ENCODE measurements at regions not wholly inside any gene's neighbourhood (a gene's known extent, or its start where the extent isn't known, plus 50 kb on each side); places are given as distances from the start of the nearest gene placed in this dataset.

GRCh38 chr2:15760232-15760910 lies 168.7 kb downstream of the DDX1 start:
- Histone ChIP-seq H3K4me2 (no peak overlapping the region), H3K9me2 (ENCODE audit: insufficient read depth) (no peaks in the 10 kb centered on the region), H3K4me3 (no peak overlapping the region), H3K27me3 (ENCODE audit: insufficient read depth) (no peaks in the 10 kb centered on the region), H4K20me1 (replicated peaks; ENCODE audit: insufficient read depth) (no peaks in the 10 kb centered on the region), H3F3A (replicated peaks; ENCODE audit: low read depth) (no peaks in the 10 kb centered on the region), H2AFZ (peak overlapping the region; percentile 72; the same call in 1 of the 2 replicates), H3K79me2 (replicated peaks; ENCODE audit: insufficient read depth) (no peaks in the 10 kb centered on the region), H3K4me1 (ENCODE audit: insufficient read depth) (no peaks in the 10 kb centered on the region), H3K36me3 (ENCODE audit: insufficient read depth) (no peaks in the 10 kb centered on the region), H3K27ac (ENCODE audit: low read depth) (no peak overlapping the region)
- Mint-ChIP-seq H3K4me1 (peaks cover 5% of the 10 kb centered on the region; the same call in 2 of the 3 replicates), H3K27me3 (ENCODE audit: insufficient read depth, low read depth, poor library complexity) (no peaks in the 10 kb centered on the region), H3K4me3 (no peak overlapping the region), H3K9me3 (peaks cover under 1% of the 10 kb centered on the region; the same call in 2 of the 3 replicates), H3K27ac (no peak overlapping the region; the same call in 1 of the 2 replicates), H3K36me3 (ENCODE audit: low read depth) (peaks cover under 1% of the 10 kb centered on the region; the same call in 1 of the 3 replicates)
- ATAC-seq (no peak), DNase-seq (ENCODE audit: low spot score) (no peak)
- TF ChIP-seq REST (IDR thresholded peaks at IDR 0.05; ENCODE audit: unreplicated experiment) (no peak), CTCF (conservative IDR thresholded peaks at IDR 0.05; ENCODE audit: low read depth in 2 of 2) (no peak), JUNB (IDR thresholded peaks at IDR 0.05; ENCODE audit: unreplicated experiment) (no peak), CREB1 (CRISPR knock-in tag; IDR thresholded peaks at IDR 0.05; ENCODE audit: low read depth) (no peak), EZH2phosphoT487 (IDR thresholded peaks at IDR 0.05; ENCODE audit: unreplicated experiment) (no peak)

GRCh38 chr2:15761056-15761455 lies 169.4 kb downstream of the DDX1 start:
- no peak overlapping the region for H3K4me3 Mint-ChIP-seq
- no peaks in the 10 kb centered on the region for H3K27me3 ChIP-seq (ENCODE audit: insufficient read depth)
- H3K27me3 Mint-ChIP-seq (ENCODE audit: insufficient read depth, low read depth, poor library complexity), result no peaks in the 10 kb centered on the region
- no peaks in the 10 kb centered on the region; the same call in 2 of the 3 replicates for H3K36me3 Mint-ChIP-seq (ENCODE audit: low read depth)
- H3K9me3 Mint-ChIP-seq, result no peaks in the 10 kb centered on the region; the same call in 1 of the 3 replicates
- H3K4me2 ChIP-seq, result no peak overlapping the region
- no peak for DNase-seq (ENCODE audit: low spot score)
- no peak for ATAC-seq
- H3K9me2 ChIP-seq (ENCODE audit: insufficient read depth), result no peaks in the 10 kb centered on the region
- no peaks in the 10 kb centered on the region for H3K36me3 ChIP-seq (ENCODE audit: insufficient read depth)
- no peaks in the 10 kb centered on the region for H3K4me1 ChIP-seq (ENCODE audit: insufficient read depth)
- no peak overlapping the region for H3K4me3 ChIP-seq
- H3K79me2 ChIP-seq (replicated peaks; ENCODE audit: insufficient read depth), result no peaks in the 10 kb centered on the region
- peaks cover 5% of the 10 kb centered on the region; the same call in 2 of the 3 replicates for H3K4me1 Mint-ChIP-seq
- H3F3A ChIP-seq (replicated peaks; ENCODE audit: low read depth), result no peaks in the 10 kb centered on the region
- no peaks in the 10 kb centered on the region for H4K20me1 ChIP-seq (replicated peaks; ENCODE audit: insufficient read depth)
- H3K27ac Mint-ChIP-seq, result no peak overlapping the region
- no peak overlapping the region for H3K27ac ChIP-seq (ENCODE audit: low read depth)
- peak overlapping the region; percentile 72; the same call in 1 of the 2 replicates for H2AFZ ChIP-seq
- no peak for TF ChIP-seq CREB1 (CRISPR knock-in tag; IDR thresholded peaks at IDR 0.05; ENCODE audit: low read depth)
- TF ChIP-seq ETS1 (IDR thresholded peaks at IDR 0.05), result no peak
- TF ChIP-seq ZNF331 (CRISPR knock-in tag; IDR thresholded peaks at IDR 0.05; ENCODE audit: low read depth), result no peak
- TF ChIP-seq EZH2phosphoT487 (IDR thresholded peaks at IDR 0.05; ENCODE audit: unreplicated experiment), result no peak
- TF ChIP-seq EZH2 (IDR thresholded peaks at IDR 0.05; ENCODE audit: low read depth, unreplicated experiment), result no peak
- no peak for TF ChIP-seq JUNB (IDR thresholded peaks at IDR 0.05; ENCODE audit: unreplicated experiment)
- no peak for TF ChIP-seq REST (IDR thresholded peaks at IDR 0.05; ENCODE audit: unreplicated experiment)
- TF ChIP-seq STAT1 (IDR thresholded peaks at IDR 0.05; ENCODE audit: unreplicated experiment), result no peak

Measured in GM23338 (cell line).